ENCODE measurements at regions not wholly inside any gene's neighbourhood (a gene's known extent, or its start where the extent isn't known, plus 50 kb on each side); places are given as distances from the start of the nearest gene placed in this dataset.

GRCh38 chr1:55951291-55951690, 628.1 kb downstream of the PLPP3 start:
- no peak for DNase-seq

DNA sequence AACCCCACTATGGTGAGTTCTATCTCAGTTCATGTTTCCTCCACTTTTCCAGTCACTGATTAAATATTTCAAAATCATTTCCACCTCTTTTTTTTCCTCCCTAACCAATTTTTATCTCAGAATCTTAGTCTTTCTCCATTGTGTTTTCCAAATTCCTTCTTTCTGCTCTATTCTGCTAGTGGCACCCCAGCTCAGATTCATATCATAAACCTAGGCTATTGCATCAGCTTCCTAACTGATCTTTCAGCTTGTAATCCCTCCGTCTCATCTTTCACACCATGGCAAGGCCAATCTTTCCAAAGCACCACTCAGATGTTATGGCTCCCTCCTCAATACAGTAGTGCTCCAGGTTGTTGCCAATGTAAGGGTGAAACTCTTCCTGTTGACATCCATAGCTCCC, 631.9 kb downstream of the PLPP3 start:
- no peak for DNase-seq

DNA sequence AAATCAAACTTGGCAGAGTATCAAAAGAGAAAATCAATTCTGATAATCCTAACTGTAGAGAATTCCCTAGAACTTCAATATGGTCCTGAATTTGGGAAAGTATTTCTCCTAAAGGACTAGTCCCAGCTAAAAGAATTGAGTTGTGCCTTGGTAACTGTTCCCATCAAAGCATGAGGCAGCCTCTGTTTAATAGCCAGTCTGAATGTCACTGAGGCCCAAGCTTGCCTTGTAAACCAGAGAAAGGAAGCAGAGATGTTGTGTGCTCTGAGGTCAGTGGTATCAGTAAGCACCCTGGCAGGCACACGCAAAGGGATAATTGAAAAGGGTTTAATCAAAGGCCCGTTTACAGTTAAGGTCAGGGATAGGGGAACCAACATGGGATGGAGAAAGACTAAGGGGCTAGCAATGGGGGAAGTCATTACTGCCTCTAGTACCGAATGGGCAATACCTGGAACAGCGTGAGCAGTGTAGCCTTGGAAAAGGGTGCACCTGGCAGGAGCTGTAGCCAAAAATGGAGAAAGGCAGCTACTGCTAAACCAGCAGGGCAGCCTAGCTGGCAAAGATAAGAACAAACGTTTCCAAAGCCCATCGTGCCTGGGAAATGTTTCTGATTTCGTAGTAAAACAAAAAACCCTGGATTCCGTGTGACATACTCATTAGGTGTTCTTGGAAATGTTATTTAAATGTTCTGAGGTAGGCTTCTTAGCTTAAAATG, 635.5 kb downstream of the PLPP3 start:
- no peak for DNase-seq

GRCh38 chr1:55943012-55943411, 636.4 kb downstream of the PLPP3 start:
- DNase-seq = no peak

GRCh38 chr1:55939866-55940265, 639.5 kb downstream of the PLPP3 start:
- no peak for DNase-seq

GRCh38 chr1:55938861-55939260, 640.5 kb downstream of the PLPP3 start:
- no peak for DNase-seq

GRCh38 chr1:55938376-55938850, 641.0 kb downstream of the PLPP3 start:
- DNase-seq = no peak

DNA sequence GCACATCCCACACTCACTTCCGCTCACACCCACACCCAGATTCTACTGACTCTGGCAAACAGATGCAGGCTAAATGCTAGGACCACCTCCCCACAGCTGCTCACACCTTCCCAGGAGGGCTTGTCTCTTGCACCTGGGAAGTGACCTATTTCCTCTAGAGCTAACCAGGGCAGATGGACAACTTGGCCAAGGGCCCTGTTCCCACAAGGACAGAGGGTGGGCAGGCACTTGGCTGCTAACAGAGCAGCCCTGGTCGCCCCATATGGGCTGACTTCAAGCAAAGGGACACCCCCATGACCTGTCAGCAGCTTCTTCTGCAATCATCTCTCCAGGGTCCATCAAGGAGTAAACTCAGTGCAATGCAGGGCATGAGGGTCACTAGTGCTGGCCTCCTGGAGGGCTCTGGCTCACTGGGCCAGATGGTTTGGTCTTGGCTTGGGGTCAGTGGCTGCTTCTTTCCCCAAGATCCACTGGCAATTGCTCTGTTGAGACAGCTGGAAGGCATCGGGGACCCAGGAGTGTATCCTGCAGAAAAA, 641.5 kb downstream of the PLPP3 start:
- DNase-seq = no peak

- no peak for DNase-seq
These were observed 644.1 kb downstream of the PLPP3 start for GRCh38 chr1:55935236-55935635.

DNA sequence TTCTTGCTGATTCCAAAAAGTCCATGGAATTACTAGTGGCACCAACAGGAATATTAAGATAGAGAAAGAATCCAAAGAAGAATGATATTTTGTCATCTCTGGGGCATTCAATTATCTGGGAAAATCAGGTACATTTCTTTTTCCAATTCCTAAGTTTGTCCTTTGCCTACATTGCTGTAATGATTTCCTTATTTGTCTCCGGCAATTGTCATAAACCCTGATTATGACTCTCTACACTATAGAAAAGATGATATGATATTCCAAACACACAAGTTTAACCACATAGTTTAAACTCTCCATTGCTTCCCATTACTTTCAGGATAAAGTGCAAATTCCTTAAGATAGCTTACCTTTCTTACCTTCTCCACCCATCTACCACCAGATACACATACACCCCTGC, 647.0 kb downstream of the PLPP3 start:
- no peak for DNase-seq

- no peak for DNase-seq
These were observed 648.1 kb downstream of the PLPP3 start for GRCh38 chr1:55931081-55931940.

- DNase-seq = no peak
These were observed 649.7 kb downstream of the PLPP3 start for GRCh38 chr1:55929652-55930051.

DNA sequence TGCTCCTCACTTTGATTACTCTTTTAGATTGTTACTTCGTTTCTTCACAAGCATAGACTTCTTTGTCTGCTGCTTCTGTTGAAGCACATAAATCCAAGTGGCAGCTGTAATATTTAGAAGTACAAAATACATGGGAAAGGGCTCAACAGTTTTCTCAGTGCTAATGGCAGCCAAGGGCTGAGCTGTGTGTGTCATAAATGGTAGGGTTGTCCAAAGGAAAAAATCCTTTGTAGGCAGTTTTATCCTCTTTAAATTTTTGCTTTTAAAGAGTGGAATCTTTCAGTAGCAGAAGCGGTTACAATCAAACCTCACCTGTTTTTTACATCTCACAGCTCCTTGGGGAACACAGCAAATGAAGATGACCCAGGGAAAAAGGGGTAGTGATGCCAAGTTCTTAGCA, 650.8 kb downstream of the PLPP3 start:
- no peak for DNase-seq

DNA sequence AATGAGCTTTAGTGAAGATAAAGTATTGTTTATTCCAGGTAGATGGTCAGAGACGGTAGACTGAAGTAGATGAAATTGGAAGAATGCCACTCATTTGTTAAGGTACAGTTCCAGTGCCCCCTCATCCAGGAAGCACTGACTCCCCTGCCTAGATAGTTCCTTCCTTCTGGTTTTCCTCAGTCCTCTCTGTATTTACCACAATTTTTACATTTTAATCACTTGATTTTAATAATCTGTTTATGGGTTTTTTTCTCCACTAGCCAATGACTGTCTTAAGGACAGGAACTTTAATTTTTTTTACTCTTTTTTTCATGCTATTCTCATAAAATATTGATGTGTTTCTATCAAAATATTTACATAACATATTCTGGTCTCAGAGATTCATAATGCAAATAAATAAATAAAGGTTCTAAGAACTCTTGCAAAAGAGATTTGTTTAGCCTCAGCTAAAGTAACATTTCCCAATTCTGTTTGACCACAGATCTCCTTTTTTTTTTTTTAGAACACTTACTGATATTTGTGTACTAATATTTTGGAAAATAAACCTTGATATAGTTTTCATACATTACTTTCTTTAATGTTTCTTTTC, 651.6 kb downstream of the PLPP3 start:
- no peak for DNase-seq

DNA sequence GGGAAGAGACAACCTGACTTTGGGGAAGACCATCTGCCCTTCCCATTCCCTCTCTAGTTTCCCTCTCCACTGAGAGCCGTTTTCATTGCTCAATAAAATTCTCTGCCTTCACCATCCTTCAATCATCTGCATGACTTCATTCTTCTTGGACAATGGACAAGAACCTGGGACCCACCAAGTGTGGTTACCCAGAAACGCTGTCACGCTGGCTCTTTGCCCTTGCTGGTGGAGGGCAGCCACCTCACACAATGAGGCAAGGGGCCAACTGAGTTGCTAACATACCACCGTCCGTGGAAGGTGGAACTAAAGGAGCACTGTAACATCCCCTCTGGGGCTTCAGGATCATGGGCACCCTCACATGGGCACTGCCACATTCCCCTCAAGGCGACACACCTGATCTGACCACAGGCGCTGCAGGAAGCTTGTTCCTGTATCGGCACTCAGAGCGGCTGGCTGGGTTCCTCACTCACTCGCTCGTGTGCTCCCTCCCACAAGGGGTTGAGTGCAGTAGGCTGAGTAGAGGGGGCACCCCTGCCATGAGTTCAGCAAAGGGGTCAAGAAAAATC, 652.4 kb downstream of the PLPP3 start:
- no peak for DNase-seq

DNA sequence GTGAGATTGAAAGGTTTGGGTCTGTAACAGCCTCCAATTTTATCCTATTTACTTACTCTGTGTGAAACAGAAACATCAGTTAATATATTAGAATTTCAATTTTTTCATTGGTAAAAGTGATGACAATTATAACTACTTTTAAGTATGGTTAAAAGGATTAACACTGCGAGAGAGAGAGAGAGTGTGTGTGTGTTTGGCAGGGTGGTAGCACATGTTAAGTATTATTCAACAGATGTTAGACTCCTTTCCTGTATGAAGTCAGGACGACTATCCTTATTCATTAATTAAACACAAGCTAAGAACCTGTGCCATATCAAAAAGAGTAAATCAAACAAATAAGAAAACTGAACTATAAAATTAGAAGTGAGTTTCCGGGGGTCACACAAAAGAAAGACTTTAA, 662.5 kb downstream of the PLPP3 start:
- DNase-seq = no peak

DNA sequence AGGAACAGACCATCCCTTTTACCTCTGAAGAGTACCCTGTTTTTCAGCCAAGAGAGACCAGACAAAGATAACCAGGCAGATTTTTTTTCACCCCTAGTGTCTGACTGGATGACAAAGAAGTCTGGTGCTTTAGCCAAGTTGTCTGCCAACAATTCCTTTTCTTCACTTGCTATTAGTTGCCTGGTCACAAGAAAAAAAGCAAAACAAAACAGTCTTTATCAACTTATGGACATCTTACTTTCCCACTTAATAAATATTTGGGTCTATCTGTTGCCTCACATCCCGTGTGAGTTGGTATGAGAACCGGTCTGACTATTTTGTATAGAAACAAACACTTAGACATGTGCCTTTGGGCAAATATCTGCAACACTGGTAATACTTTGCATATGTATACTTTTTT, 662.9 kb downstream of the PLPP3 start:
- DNase-seq = peak in 1 of 2 experiments; percentile 1

- DNase-seq = no peak
These were observed 665.8 kb downstream of the PLPP3 start for GRCh38 chr1:55913565-55913964.

DNA sequence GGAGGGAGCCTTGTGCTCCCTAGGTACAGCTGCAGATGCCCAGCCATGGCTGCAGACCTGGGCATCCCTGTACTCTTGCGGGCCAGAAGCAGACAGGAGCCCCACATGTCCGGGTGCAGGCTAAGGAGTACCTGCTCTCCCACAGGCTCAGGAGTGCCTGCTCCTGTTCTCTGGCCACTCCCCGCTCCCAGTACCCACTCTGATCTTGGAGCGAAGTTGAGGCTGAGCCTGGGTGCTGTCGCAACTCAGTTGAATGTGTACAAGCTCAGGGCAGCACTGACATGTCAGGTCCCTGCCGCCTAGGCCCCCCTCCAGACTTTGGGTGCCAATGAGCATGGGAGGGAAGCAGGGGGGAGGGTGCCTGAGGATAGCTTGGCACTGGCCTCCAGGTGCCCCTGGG, 666.9 kb downstream of the PLPP3 start:
- DNase-seq = no peak

- DNase-seq = no peak
These were observed 674.8 kb downstream of the PLPP3 start for GRCh38 chr1:55904541-55904940.

- DNase-seq = no peak
These were observed 681.2 kb downstream of the PLPP3 start for GRCh38 chr1:55898181-55898580.

GRCh38 chr1:55896210-55896609, 681.0 kb upstream of the USP24 start:
- DNase-seq = no peak

DNA sequence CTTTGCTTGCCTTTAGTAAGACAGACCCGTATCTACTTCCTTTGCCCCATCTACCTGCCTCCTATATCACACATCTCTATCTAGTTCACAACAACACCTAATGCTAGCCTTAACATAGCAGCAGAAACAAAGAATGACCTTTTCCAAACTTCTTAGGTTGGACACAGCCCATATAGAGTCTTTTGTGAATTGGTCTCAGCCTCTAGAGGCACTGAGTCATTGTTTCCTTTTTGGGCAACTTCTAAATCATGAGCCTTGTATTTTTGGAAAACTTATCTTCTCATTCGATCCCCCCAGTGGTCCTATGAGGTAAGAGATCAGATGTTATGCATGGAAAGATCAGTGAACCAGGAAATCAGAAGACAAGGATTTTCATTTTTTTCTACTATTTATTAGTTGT, 679.4 kb upstream of the USP24 start:
- no peak for DNase-seq
